ENCODE measurements at regions not wholly inside any gene's neighbourhood (a gene's known extent, or its start where the extent isn't known, plus 50 kb on each side); places are given as distances from the start of the nearest gene placed in this dataset.

DNA sequence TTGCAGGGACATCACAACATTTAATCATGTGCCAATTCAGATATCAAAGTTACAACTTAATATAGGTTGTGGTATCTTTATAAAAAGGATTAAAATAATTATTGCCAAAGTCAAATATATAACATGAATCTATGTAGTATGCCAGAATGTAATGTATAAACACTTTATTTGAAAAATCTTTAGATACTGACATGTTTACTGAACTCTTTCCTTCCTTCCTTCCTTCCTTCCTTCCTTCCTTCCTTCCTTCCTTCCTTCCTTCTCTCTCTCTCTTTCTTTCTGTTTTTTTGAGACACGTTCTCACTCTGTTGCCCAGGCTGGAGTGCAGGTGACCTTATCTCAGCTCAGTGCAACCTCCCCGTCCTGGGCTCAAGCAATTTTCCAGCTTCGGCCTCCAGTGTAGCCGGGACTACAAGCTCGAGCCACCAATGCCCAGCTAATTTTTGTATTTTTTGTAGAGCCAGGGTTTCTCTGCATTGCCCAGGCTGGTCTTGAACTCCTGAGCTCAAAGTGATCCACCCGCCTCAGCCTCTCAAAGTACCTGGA lies 496.8 kb upstream of the CITED2 start:
- Histone ChIP-seq H3K4me3 (ENCODE audit: low read length) (no peak overlapping the region), H3K9me2 (replicated peaks; ENCODE audit: insufficient read depth, low read length) (no peaks in the 10 kb centered on the region), H2AFZ (ENCODE audit: low read length) (no peak overlapping the region)

DNA sequence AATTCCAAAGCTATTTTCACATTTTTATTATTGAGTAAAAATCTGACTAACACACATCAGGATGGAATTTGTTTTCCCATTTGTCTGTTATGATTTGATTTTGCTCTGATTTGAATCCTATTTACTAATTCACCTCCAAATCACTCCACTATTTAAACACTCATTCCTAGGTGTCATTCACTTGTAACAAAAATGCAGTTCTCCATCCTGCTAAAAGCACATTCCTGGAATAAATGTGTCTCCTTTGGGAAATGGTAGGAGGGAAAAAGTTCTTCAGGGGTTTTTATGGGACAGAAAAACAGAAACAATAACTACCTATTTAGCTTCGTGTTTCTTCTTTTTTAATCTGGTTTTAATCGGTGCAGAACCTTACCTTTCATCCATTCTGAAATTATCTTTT lies 494.1 kb upstream of the CITED2 start:
- Histone ChIP-seq H3K27ac (ENCODE audit: low read length) (no peak overlapping the region), H3K4me2 (ENCODE audit: low read depth, low read length, poor library complexity, severe bottlenecking) (no peak overlapping the region), H3K9me3 (ENCODE audit: low read length) (no peaks in the 10 kb centered on the region), H3K9me2 (replicated peaks; ENCODE audit: insufficient read depth, low read length) (no peaks in the 10 kb centered on the region), H2AFZ (ENCODE audit: low read length) (no peak overlapping the region), H3K27me3 (ENCODE audit: low read length) (no peaks in the 10 kb centered on the region), H3K4me1 (ENCODE audit: low read length) (peaks cover 8% of the 10 kb centered on the region), H4K20me1 (ENCODE audit: insufficient read depth, low read depth, low read length) (no peaks in the 10 kb centered on the region), H3K9ac (ENCODE audit: low read length) (no peak overlapping the region), H3K79me2 (ENCODE audit: low read length) (no peaks in the 10 kb centered on the region), H3K4me3 (ENCODE audit: low read length) (no peak overlapping the region), H3K36me3 (ENCODE audit: insufficient read depth, low read length) (no peaks in the 10 kb centered on the region)
- no peak for DNase-seq

More for the DNA sequence above, 496.8 kb upstream of the CITED2 start:
- DNase-seq: no peak
- Histone ChIP-seq H4K20me1 (ENCODE audit: insufficient read depth, low read depth, low read length) (no peaks in the 10 kb centered on the region), H3K9me3 (ENCODE audit: low read length) (no peaks in the 10 kb centered on the region), H3K27ac (ENCODE audit: low read length) (no peak overlapping the region), H3K4me2 (ENCODE audit: low read depth, low read length, poor library complexity, severe bottlenecking) (no peak overlapping the region), H3K36me3 (ENCODE audit: insufficient read depth, low read length) (no peaks in the 10 kb centered on the region), H3K9ac (ENCODE audit: low read length) (no peak overlapping the region), H3K79me2 (ENCODE audit: low read length) (no peaks in the 10 kb centered on the region), H3K4me1 (ENCODE audit: low read length) (peaks cover 8% of the 10 kb centered on the region), H3K27me3 (ENCODE audit: low read length) (no peaks in the 10 kb centered on the region)

DNA sequence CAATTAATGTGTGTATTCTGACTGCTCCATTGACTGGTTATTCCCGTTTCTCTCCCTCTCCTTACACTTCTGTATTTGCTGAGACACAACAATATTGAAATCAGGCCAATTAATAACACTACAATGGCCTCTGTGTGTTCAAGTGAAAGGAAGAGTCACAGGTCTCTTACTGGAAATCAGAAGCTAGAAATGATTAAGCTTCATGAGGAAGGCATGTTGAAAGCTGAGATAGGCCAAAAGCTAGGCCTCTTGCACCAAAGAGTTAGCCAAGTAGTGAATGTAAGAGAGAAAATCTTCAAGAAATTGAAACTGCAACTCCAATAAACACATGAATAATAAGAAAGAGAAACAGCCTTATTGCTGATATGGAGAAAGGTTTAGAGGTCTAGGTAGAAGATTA lies 489.5 kb upstream of the CITED2 start:
- no peaks in the 10 kb centered on the region for H3K27me3 ChIP-seq (ENCODE audit: low read length)

DNA sequence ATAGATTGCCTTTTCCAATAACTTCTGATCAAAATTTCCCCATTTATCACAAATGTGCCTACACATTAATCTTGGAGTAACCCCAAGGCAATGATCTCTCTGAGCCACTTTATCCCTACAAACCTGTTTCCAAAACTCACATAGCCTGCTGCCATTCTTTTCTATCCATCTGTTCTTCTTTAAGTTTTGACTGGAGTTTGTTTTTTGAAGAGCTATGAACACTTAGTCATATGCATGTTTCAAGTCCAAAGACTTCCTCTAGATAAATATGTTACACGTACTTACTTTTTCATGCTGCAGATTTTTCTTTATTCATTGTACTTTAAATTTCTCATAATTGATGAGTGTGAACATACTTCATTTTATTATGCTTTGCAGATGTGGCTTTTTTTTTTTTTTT lies 488.9 kb upstream of the CITED2 start:
- no peak for DNase-seq
- H2AFZ ChIP-seq (ENCODE audit: low read length): no peak overlapping the region
- no peaks in the 10 kb centered on the region for H3K79me2 ChIP-seq (ENCODE audit: low read length)
- H3K36me3 ChIP-seq (ENCODE audit: insufficient read depth, low read length): no peaks in the 10 kb centered on the region
- no peaks in the 10 kb centered on the region for H3K27me3 ChIP-seq (ENCODE audit: low read length)
- H3K4me1 ChIP-seq (ENCODE audit: low read length): no peaks in the 10 kb centered on the region
- no peaks in the 10 kb centered on the region for H3K9me3 ChIP-seq (ENCODE audit: low read length)
- no peak overlapping the region for H3K4me3 ChIP-seq (ENCODE audit: low read length)
- no peak overlapping the region for H3K27ac ChIP-seq (ENCODE audit: low read length)
- no peak overlapping the region for H3K4me2 ChIP-seq (ENCODE audit: low read depth, low read length, poor library complexity, severe bottlenecking)
- H3K9me2 ChIP-seq (replicated peaks; ENCODE audit: insufficient read depth, low read length): no peaks in the 10 kb centered on the region
- no peak overlapping the region for H3K9ac ChIP-seq (ENCODE audit: low read length)
- H4K20me1 ChIP-seq (ENCODE audit: insufficient read depth, low read depth, low read length): no peaks in the 10 kb centered on the region

More for the DNA sequence above, 489.5 kb upstream of the CITED2 start:
- no peak overlapping the region for H2AFZ ChIP-seq (ENCODE audit: low read length)
- no peaks in the 10 kb centered on the region for H3K9me3 ChIP-seq (ENCODE audit: low read length)
- no peaks in the 10 kb centered on the region for H3K36me3 ChIP-seq (ENCODE audit: insufficient read depth, low read length)
- H3K27ac ChIP-seq (ENCODE audit: low read length): no peak overlapping the region
- no peaks in the 10 kb centered on the region for H3K9me2 ChIP-seq (replicated peaks; ENCODE audit: insufficient read depth, low read length)
- H4K20me1 ChIP-seq (ENCODE audit: insufficient read depth, low read depth, low read length): no peaks in the 10 kb centered on the region
- H3K4me3 ChIP-seq (ENCODE audit: low read length): no peak overlapping the region
- no peak overlapping the region for H3K9ac ChIP-seq (ENCODE audit: low read length)
- no peak for DNase-seq
- H3K4me2 ChIP-seq (ENCODE audit: low read depth, low read length, poor library complexity, severe bottlenecking): no peak overlapping the region
- H3K79me2 ChIP-seq (ENCODE audit: low read length): no peaks in the 10 kb centered on the region
- H3K4me1 ChIP-seq (ENCODE audit: low read length): no peaks in the 10 kb centered on the region

DNA sequence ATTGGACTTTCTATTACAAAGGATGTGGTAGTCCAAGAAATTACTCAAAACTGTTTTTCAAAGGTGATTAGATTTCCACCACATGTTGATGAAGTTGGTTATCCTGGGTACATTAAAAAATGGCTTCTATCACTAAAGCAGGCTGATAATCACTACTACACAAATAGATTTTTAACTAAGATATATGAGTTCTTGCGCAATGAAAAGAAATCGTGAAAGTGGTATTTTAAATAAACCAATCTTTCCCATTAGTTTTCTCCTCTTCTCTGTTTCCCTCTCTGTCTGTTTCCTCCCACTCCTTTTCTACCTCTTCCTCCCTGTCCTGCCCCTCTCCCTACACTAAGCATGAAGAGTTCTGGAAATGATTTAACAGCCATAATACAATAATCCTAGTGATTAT lies 487.9 kb upstream of the CITED2 start:
- H2AFZ ChIP-seq (ENCODE audit: low read length): no peak overlapping the region
- no peaks in the 10 kb centered on the region for H3K79me2 ChIP-seq (ENCODE audit: low read length)
- no peak overlapping the region for H3K4me2 ChIP-seq (ENCODE audit: low read depth, low read length, poor library complexity, severe bottlenecking)
- no peaks in the 10 kb centered on the region for H3K9me3 ChIP-seq (ENCODE audit: low read length)
- no peak for DNase-seq
- no peaks in the 10 kb centered on the region for H4K20me1 ChIP-seq (ENCODE audit: insufficient read depth, low read depth, low read length)
- no peaks in the 10 kb centered on the region for H3K9me2 ChIP-seq (replicated peaks; ENCODE audit: insufficient read depth, low read length)
- no peak overlapping the region for H3K4me3 ChIP-seq (ENCODE audit: low read length)
- no peak overlapping the region for H3K27ac ChIP-seq (ENCODE audit: low read length)
- no peaks in the 10 kb centered on the region for H3K4me1 ChIP-seq (ENCODE audit: low read length)
- H3K27me3 ChIP-seq (ENCODE audit: low read length): no peaks in the 10 kb centered on the region
- no peak overlapping the region for H3K9ac ChIP-seq (ENCODE audit: low read length)
- H3K36me3 ChIP-seq (ENCODE audit: insufficient read depth, low read length): no peaks in the 10 kb centered on the region

DNA sequence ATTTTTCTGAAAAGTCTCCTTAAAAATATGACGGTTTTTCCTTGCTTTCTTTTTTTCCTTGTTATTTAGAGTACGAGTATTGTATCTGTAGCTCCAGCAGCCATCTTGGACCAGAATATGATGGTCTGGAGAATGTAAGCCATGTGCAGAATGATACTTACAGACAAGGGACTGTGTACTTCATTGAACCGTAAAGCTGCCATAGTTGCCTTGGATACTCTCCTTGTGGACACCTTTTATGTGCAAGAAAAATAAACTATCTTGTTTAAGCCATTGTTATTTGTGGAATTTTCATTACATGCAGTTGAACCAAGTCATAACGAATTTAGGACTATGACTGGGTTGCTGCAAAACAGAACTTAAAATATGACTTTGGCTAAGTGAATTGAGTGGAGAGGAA lies 485.8 kb upstream of the CITED2 start:
- no peaks in the 10 kb centered on the region for H3K4me1 ChIP-seq (ENCODE audit: low read length)
- H3K4me3 ChIP-seq (ENCODE audit: low read length): no peak overlapping the region

DNA sequence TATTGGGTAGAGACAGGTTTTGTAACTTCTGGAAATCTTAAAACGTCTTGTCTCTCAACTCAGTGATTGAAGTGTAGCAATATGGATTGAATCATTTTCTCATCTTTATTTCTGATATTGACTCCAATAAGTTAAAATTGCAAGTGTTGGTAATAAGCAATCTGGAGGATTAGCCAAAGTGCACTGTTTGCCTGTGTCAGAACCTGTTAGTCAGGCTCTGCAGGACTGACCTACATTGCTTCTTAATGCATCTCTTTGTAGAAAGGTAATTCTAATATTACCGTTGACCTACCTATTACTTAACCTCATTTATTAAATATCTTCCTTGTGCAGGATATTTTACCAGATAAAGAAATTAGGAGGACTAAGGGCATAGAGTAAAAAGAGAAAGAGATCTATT lies 484.0 kb upstream of the CITED2 start:
- H3K4me3 ChIP-seq (ENCODE audit: low read length): no peak overlapping the region
- no peaks in the 10 kb centered on the region for H3K79me2 ChIP-seq (ENCODE audit: low read length)
- no peaks in the 10 kb centered on the region for H3K9me3 ChIP-seq (ENCODE audit: low read length)
- H3K36me3 ChIP-seq (ENCODE audit: insufficient read depth, low read length): no peaks in the 10 kb centered on the region
- H3K9ac ChIP-seq (ENCODE audit: low read length): no peak overlapping the region
- H2AFZ ChIP-seq (ENCODE audit: low read length): no peak overlapping the region
- no peak overlapping the region for H3K27ac ChIP-seq (ENCODE audit: low read length)
- no peaks in the 10 kb centered on the region for H3K4me1 ChIP-seq (ENCODE audit: low read length)
- DNase-seq: no peak
- no peaks in the 10 kb centered on the region for H3K9me2 ChIP-seq (replicated peaks; ENCODE audit: insufficient read depth, low read length)
- no peaks in the 10 kb centered on the region for H4K20me1 ChIP-seq (ENCODE audit: insufficient read depth, low read depth, low read length)
- H3K27me3 ChIP-seq (ENCODE audit: low read length): no peaks in the 10 kb centered on the region
- no peak overlapping the region for H3K4me2 ChIP-seq (ENCODE audit: low read depth, low read length, poor library complexity, severe bottlenecking)

More for the DNA sequence above, 485.8 kb upstream of the CITED2 start:
- H3K9me3 ChIP-seq (ENCODE audit: low read length): no peaks in the 10 kb centered on the region
- H3K27me3 ChIP-seq (ENCODE audit: low read length): no peaks in the 10 kb centered on the region
- H3K36me3 ChIP-seq (ENCODE audit: insufficient read depth, low read length): no peaks in the 10 kb centered on the region
- H2AFZ ChIP-seq (ENCODE audit: low read length): no peak overlapping the region
- H3K79me2 ChIP-seq (ENCODE audit: low read length): no peaks in the 10 kb centered on the region
- no peaks in the 10 kb centered on the region for H4K20me1 ChIP-seq (ENCODE audit: insufficient read depth, low read depth, low read length)
- no peak overlapping the region for H3K27ac ChIP-seq (ENCODE audit: low read length)
- no peak for DNase-seq
- H3K9ac ChIP-seq (ENCODE audit: low read length): no peak overlapping the region
- H3K4me2 ChIP-seq (ENCODE audit: low read depth, low read length, poor library complexity, severe bottlenecking): no peak overlapping the region
- H3K9me2 ChIP-seq (replicated peaks; ENCODE audit: insufficient read depth, low read length): no peaks in the 10 kb centered on the region

DNA sequence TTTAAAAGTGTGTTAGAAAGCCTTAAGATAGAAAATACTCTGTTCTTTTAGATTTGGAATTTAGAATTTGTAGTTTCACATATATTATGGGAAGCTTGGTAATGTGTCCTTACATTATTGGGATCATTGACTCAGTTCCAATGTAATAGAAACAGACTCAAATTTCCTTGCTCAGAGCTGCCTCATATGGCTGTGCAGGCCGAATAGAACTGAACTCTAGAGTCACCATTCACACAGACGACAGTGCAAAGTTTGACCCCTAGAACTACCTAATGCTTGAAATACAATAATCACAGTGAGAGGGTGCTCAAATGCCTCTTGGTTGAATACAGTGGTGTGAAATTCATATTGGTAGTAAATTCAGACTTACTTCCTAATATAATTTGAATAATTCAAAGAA lies 482.7 kb upstream of the CITED2 start:
- H3K36me3 ChIP-seq (ENCODE audit: insufficient read depth, low read length): no peaks in the 10 kb centered on the region

DNA sequence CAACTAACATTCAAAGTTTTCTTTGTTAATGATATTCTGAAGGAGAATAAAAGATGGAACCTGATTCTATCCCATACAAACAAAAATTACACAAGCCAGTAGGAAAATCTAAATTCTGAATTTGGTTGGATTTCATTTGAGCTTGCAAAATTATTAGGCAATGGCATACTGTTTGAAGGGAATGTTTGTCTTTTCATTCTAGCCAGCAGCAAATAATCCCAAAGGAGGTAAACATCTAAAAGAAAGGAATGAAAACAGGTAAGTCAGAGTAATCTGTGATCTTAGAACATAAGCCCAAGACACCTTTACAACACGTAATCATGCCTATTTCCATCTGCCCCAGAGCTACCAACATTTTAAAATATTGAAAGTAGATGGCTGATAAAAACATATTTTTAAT lies 482.1 kb upstream of the CITED2 start:
- H3K4me3 ChIP-seq (ENCODE audit: low read length): no peak overlapping the region
- no peaks in the 10 kb centered on the region for H3K9me2 ChIP-seq (replicated peaks; ENCODE audit: insufficient read depth, low read length)
- no peak overlapping the region for H3K27ac ChIP-seq (ENCODE audit: low read length)
- no peak overlapping the region for H2AFZ ChIP-seq (ENCODE audit: low read length)
- no peaks in the 10 kb centered on the region for H3K9me3 ChIP-seq (ENCODE audit: low read length)
- DNase-seq: no peak
- H3K36me3 ChIP-seq (ENCODE audit: insufficient read depth, low read length): no peaks in the 10 kb centered on the region
- no peak overlapping the region for H3K9ac ChIP-seq (ENCODE audit: low read length)
- H3K27me3 ChIP-seq (ENCODE audit: low read length): no peaks in the 10 kb centered on the region
- H3K4me2 ChIP-seq (ENCODE audit: low read depth, low read length, poor library complexity, severe bottlenecking): no peak overlapping the region
- H3K4me1 ChIP-seq (ENCODE audit: low read length): no peaks in the 10 kb centered on the region
- H4K20me1 ChIP-seq (ENCODE audit: insufficient read depth, low read depth, low read length): no peaks in the 10 kb centered on the region
- H3K79me2 ChIP-seq (ENCODE audit: low read length): no peaks in the 10 kb centered on the region

More for the DNA sequence above, 482.7 kb upstream of the CITED2 start:
- no peak overlapping the region for H3K4me2 ChIP-seq (ENCODE audit: low read depth, low read length, poor library complexity, severe bottlenecking)
- no peak overlapping the region for H3K9ac ChIP-seq (ENCODE audit: low read length)
- no peaks in the 10 kb centered on the region for H3K79me2 ChIP-seq (ENCODE audit: low read length)
- H4K20me1 ChIP-seq (ENCODE audit: insufficient read depth, low read depth, low read length): no peaks in the 10 kb centered on the region
- H3K4me1 ChIP-seq (ENCODE audit: low read length): no peaks in the 10 kb centered on the region
- no peaks in the 10 kb centered on the region for H3K9me2 ChIP-seq (replicated peaks; ENCODE audit: insufficient read depth, low read length)
- no peak overlapping the region for H3K27ac ChIP-seq (ENCODE audit: low read length)
- H2AFZ ChIP-seq (ENCODE audit: low read length): no peak overlapping the region
- H3K4me3 ChIP-seq (ENCODE audit: low read length): no peak overlapping the region
- H3K9me3 ChIP-seq (ENCODE audit: low read length): no peaks in the 10 kb centered on the region
- H3K27me3 ChIP-seq (ENCODE audit: low read length): no peaks in the 10 kb centered on the region
- no peak for DNase-seq

Data from Karpas-422 (cell line).